Activated CD8-positive, alpha-beta T cell treated with anti-CD3 and anti-CD28 coated beads, Interleukin-2, amount 10 ng/mL, durations not matched to agents 7 days and 5 days (primary cell): ENCODE measurements at regions not wholly inside any gene's neighbourhood (a gene's known extent, or its start where the extent isn't known, plus 50 kb on each side); places are given as distances from the start of the nearest gene placed in this dataset.

Source experiments
- ATAC-seq: fragments of 150-1000 bp; cut with Tn5 transposase; one replicate; pipeline ENCODE4 v1.10.0; 2021; ENCODE audit warnings: moderate library complexity
- CTCF ChIA-PET: fragments of 350-600 bp; sonication (Branson Sonifier 250); formaldehyde crosslinking; loops from one replicate; lab custom pipeline; 2021; ENCODE audit warnings: antibody characterized with exemption; lab: Charles Lee
- POLR2A ChIA-PET: fragments of 350-600 bp; sonication (Branson Sonifier 250); formaldehyde crosslinking; loops from one replicate; lab custom pipeline; 2021; ENCODE audit warnings: antibody characterized with exemption; lab: Charles Lee
- DNase-seq: peaks from one replicate; pipeline ENCODE4 v3.0.0-alpha.2; 2020
- H3K27ac Mint-ChIP-seq: one replicate; pipeline ENCODE4 v1.8.0; 2021; ENCODE audit warnings: mild to moderate bottlenecking, mixed read lengths
- H3K27me3 Mint-ChIP-seq: one replicate; pipeline ENCODE4 v1.8.0; 2021; ENCODE audit warnings: low read depth, mixed read lengths
- H3K36me3 Mint-ChIP-seq: one replicate; pipeline ENCODE4 v1.8.0; 2021; ENCODE audit warnings: low read depth, mixed read lengths
- H3K4me1 Mint-ChIP-seq: one replicate; pipeline ENCODE4 v1.8.0; 2021; ENCODE audit warnings: low read depth, mixed read lengths
- H3K4me3 Mint-ChIP-seq: one replicate; pipeline ENCODE4 v1.8.0; 2021; ENCODE audit warnings: mild to moderate bottlenecking, mixed read lengths
- H3K9me3 Mint-ChIP-seq: one replicate; pipeline ENCODE4 v1.8.0; 2022; ENCODE audit warnings: mixed read lengths; ENCODE audit not compliant: insufficient read depth

- Mint-ChIP-seq H3K4me1 (no peaks in the 10 kb centered on the region), H3K27me3 (no peaks in the 10 kb centered on the region), H3K27ac (no peak overlapping the region), H3K4me3 (no peak overlapping the region), H3K36me3 (no peaks in the 10 kb centered on the region), H3K9me3 (peaks cover 17% of the 10 kb centered on the region)
- ChIA-PET POLR2A (no interaction called here), CTCF (no interaction called here)
- DNase-seq (no peak), ATAC-seq (no peak)
Observed at GRCh38 chr5:85488295-85488694, 1103.6 kb upstream of the EDIL3 start.

GRCh38 chr5:85500869-85501268 is 1116.2 kb upstream of the EDIL3 start:
- no peak overlapping the region for H3K27ac Mint-ChIP-seq
- H3K9me3 Mint-ChIP-seq: peaks cover 13% of the 10 kb centered on the region
- DNase-seq (no peak), ATAC-seq (no peak)
- H3K4me3 Mint-ChIP-seq: no peak overlapping the region
- POLR2A ChIA-PET: no interaction called here
- no peaks in the 10 kb centered on the region for H3K4me1 Mint-ChIP-seq
- CTCF ChIA-PET: no interaction called here
- H3K27me3 Mint-ChIP-seq: no peaks in the 10 kb centered on the region
- H3K36me3 Mint-ChIP-seq: no peaks in the 10 kb centered on the region

GRCh38 chr5:85512896-85513295 is 1104.8 kb upstream of the COX7C start:
- Mint-ChIP-seq H3K36me3 (no peaks in the 10 kb centered on the region), H3K9me3 (peaks cover 9% of the 10 kb centered on the region), H3K27ac (no peak overlapping the region), H3K4me1 (no peaks in the 10 kb centered on the region), H3K4me3 (no peak overlapping the region), H3K27me3 (no peaks in the 10 kb centered on the region)
- ATAC-seq (no peak), DNase-seq (no peak)
- ChIA-PET POLR2A (no interaction called here), CTCF (no interaction called here)

- no peak overlapping the region for H3K4me3 Mint-ChIP-seq
- CTCF ChIA-PET: no interaction called here
- H3K4me1 Mint-ChIP-seq: no peaks in the 10 kb centered on the region
- ATAC-seq: no peak
- no peak for DNase-seq
- peaks cover 7% of the 10 kb centered on the region for H3K9me3 Mint-ChIP-seq
- H3K27me3 Mint-ChIP-seq: no peaks in the 10 kb centered on the region
- no peaks in the 10 kb centered on the region for H3K36me3 Mint-ChIP-seq
- no peak overlapping the region for H3K27ac Mint-ChIP-seq
- POLR2A ChIA-PET: no interaction called here
Observed at GRCh38 chr5:85515588-85515987, 1102.2 kb upstream of the COX7C start.

GRCh38 chr5:85517386-85517785 is 1100.4 kb upstream of the COX7C start:
- H3K4me1 Mint-ChIP-seq: no peaks in the 10 kb centered on the region
- peaks cover 3% of the 10 kb centered on the region for H3K9me3 Mint-ChIP-seq
- H3K27me3 Mint-ChIP-seq: no peaks in the 10 kb centered on the region
- H3K36me3 Mint-ChIP-seq: no peaks in the 10 kb centered on the region
- ChIA-PET POLR2A (no interaction called here), CTCF (no interaction called here)
- DNase-seq (no peak), ATAC-seq (no peak)
- H3K27ac Mint-ChIP-seq: no peak overlapping the region
- no peak overlapping the region for H3K4me3 Mint-ChIP-seq

- H3K27ac Mint-ChIP-seq: no peak overlapping the region
- peaks cover 10% of the 10 kb centered on the region for H3K9me3 Mint-ChIP-seq
- H3K27me3 Mint-ChIP-seq: no peaks in the 10 kb centered on the region
- DNase-seq (no peak), ATAC-seq (no peak)
- H3K4me1 Mint-ChIP-seq: no peaks in the 10 kb centered on the region
- ChIA-PET POLR2A (no interaction called here), CTCF (no interaction called here)
- no peaks in the 10 kb centered on the region for H3K36me3 Mint-ChIP-seq
- H3K4me3 Mint-ChIP-seq: no peak overlapping the region
Observed at GRCh38 chr5:85533341-85534047, 1084.2 kb upstream of the COX7C start.

GRCh38 chr5:85538362-85538761 is 1079.4 kb upstream of the COX7C start:
- no peak for DNase-seq
- H3K27me3 Mint-ChIP-seq: no peaks in the 10 kb centered on the region
- CTCF ChIA-PET: no interaction called here
- H3K4me1 Mint-ChIP-seq: no peaks in the 10 kb centered on the region
- no peaks in the 10 kb centered on the region for H3K36me3 Mint-ChIP-seq
- POLR2A ChIA-PET: no interaction called here
- H3K9me3 Mint-ChIP-seq: peaks cover 3% of the 10 kb centered on the region
- no peak overlapping the region for H3K27ac Mint-ChIP-seq
- ATAC-seq: no peak
- no peak overlapping the region for H3K4me3 Mint-ChIP-seq

GRCh38 chr5:85545129-85545528 is 1072.6 kb upstream of the COX7C start:
- H3K27me3 Mint-ChIP-seq: no peaks in the 10 kb centered on the region

GRCh38 chr5:85549229-85549628 is 1068.5 kb upstream of the COX7C start:
- no peak for DNase-seq
- ATAC-seq: no peak
- no peaks in the 10 kb centered on the region for H3K36me3 Mint-ChIP-seq
- H3K4me3 Mint-ChIP-seq: no peak overlapping the region
- H3K27ac Mint-ChIP-seq: no peak overlapping the region
- peaks cover 20% of the 10 kb centered on the region for H3K9me3 Mint-ChIP-seq
- ChIA-PET CTCF (no interaction called here), POLR2A (no interaction called here)
- no peaks in the 10 kb centered on the region for H3K4me1 Mint-ChIP-seq
- no peaks in the 10 kb centered on the region for H3K27me3 Mint-ChIP-seq

More at GRCh38 chr5:85545129-85545528, 1072.6 kb upstream of the COX7C start:
- Mint-ChIP-seq H3K36me3 (no peaks in the 10 kb centered on the region), H3K4me1 (no peaks in the 10 kb centered on the region), H3K4me3 (no peak overlapping the region), H3K27ac (no peak overlapping the region), H3K9me3 (peaks cover 8% of the 10 kb centered on the region)
- ChIA-PET POLR2A (no interaction called here), CTCF (no interaction called here)
- ATAC-seq (no peak), DNase-seq (no peak)

GRCh38 chr5:85549836-85550599 is 1067.7 kb upstream of the COX7C start:
- POLR2A ChIA-PET: no interaction called here
- CTCF ChIA-PET: no interaction called here
- DNase-seq: no peak
- H3K27ac Mint-ChIP-seq: no peak overlapping the region
- H3K9me3 Mint-ChIP-seq: peaks cover 23% of the 10 kb centered on the region
- no peaks in the 10 kb centered on the region for H3K36me3 Mint-ChIP-seq
- no peak overlapping the region for H3K4me3 Mint-ChIP-seq
- no peak for ATAC-seq
- H3K4me1 Mint-ChIP-seq: no peaks in the 10 kb centered on the region
- no peaks in the 10 kb centered on the region for H3K27me3 Mint-ChIP-seq

- ATAC-seq: no peak
Observed at GRCh38 chr5:85556464-85556863, 1061.3 kb upstream of the COX7C start.

GRCh38 chr5:85576666-85577065 is 1041.1 kb upstream of the COX7C start:
- Mint-ChIP-seq H3K4me1 (no peaks in the 10 kb centered on the region), H3K9me3 (peaks cover 4% of the 10 kb centered on the region), H3K27ac (no peak overlapping the region), H3K27me3 (no peaks in the 10 kb centered on the region), H3K4me3 (no peak overlapping the region), H3K36me3 (no peaks in the 10 kb centered on the region)
- ATAC-seq (no peak), DNase-seq (no peak)
- ChIA-PET POLR2A (no interaction called here), CTCF (no interaction called here)

More at GRCh38 chr5:85556464-85556863, 1061.3 kb upstream of the COX7C start:
- H3K4me3 Mint-ChIP-seq: no peak overlapping the region
- no peak overlapping the region for H3K27ac Mint-ChIP-seq
- DNase-seq: no peak
- ChIA-PET POLR2A (no interaction called here), CTCF (no interaction called here)
- no peaks in the 10 kb centered on the region for H3K36me3 Mint-ChIP-seq
- H3K27me3 Mint-ChIP-seq: no peaks in the 10 kb centered on the region
- H3K4me1 Mint-ChIP-seq: no peaks in the 10 kb centered on the region
- H3K9me3 Mint-ChIP-seq: peaks cover 9% of the 10 kb centered on the region
